ENCODE measurements at regions not wholly inside any gene's neighbourhood (a gene's known extent, or its start where the extent isn't known, plus 50 kb on each side); places are given as distances from the start of the nearest gene placed in this dataset.
"Not testable (repeated sequence)": the region's sequence is repeated elsewhere in the genome, so short reads cannot be mapped to it uniquely, and the experiment has no call there.

DNA sequence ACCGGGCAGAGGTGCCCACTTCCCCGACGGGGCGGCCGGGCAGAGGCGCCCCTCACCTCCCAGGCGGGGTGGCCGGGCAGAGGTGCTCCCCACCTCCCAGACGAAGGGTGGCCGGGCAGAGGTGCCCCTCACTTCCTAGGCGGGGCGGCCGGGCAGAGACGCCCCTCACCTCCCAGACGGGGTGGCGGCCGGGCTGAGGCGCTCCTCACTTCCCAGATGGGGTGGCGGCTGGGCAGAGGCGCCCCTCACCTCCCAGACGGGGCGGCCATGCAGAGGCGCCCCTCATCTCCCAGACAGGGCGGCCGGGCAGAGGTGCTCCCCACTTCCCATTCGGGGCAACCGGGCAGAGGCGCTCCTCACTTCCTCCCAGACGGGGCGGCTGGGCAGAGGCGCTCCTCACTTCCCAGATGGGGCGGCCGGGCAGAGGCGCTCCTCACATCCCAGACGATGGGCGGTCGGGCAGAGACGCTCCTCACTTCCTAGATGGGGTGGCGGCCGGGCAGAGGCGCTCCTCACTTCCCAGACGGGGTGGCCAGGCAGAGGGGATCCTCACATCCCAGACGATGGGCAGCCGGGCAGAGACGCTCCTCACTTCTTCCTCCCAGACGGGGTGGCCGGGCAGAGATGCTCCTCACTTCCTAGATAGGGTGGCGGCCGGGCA lies 142.3 kb upstream of the NTRK2 start:
- TF ChIP-seq EZH2 (IDR thresholded peaks at IDR 0.05); ZFX (IDR thresholded peaks at IDR 0.05); POLR2AphosphoS5 (IDR thresholded peaks at IDR 0.05; ENCODE audit: low read depth, low read length); POLR2A (IDR thresholded peaks at IDR 0.05; ENCODE audit: borderline replicate concordance, extremely low read depth, insufficient read depth, insufficient read length); EZH2phosphoT487 (IDR thresholded peaks at IDR 0.05; ENCODE audit: borderline replicate concordance); ZNF274 (IDR thresholded peaks at IDR 0.05; ENCODE audit: low read depth, low read length): not testable (repeated sequence)
- TF ChIP-seq, protein P1, sequence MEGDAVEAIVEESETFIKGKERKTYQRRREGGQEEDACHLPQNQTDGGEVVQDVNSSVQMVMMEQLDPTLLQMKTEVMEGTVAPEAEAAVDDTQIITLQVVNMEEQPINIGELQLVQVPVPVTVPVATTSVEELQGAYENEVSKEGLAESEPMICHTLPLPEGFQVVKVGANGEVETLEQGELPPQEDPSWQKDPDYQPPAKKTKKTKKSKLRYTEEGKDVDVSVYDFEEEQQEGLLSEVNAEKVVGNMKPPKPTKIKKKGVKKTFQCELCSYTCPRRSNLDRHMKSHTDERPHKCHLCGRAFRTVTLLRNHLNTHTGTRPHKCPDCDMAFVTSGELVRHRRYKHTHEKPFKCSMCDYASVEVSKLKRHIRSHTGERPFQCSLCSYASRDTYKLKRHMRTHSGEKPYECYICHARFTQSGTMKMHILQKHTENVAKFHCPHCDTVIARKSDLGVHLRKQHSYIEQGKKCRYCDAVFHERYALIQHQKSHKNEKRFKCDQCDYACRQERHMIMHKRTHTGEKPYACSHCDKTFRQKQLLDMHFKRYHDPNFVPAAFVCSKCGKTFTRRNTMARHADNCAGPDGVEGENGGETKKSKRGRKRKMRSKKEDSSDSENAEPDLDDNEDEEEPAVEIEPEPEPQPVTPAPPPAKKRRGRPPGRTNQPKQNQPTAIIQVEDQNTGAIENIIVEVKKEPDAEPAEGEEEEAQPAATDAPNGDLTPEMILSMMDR (IDR thresholded peaks at IDR 0.05 in 2 of 3, conservative IDR thresholded peaks at IDR 0.05 in 1 of 3; ENCODE audit: borderline replicate concordance in 1 of 3, insufficient read depth in 1 of 3, low read depth in 2 of 3, low read length in 2 of 3), result not testable (repeated sequence)
- TF ChIP-seq, protein P2, sequence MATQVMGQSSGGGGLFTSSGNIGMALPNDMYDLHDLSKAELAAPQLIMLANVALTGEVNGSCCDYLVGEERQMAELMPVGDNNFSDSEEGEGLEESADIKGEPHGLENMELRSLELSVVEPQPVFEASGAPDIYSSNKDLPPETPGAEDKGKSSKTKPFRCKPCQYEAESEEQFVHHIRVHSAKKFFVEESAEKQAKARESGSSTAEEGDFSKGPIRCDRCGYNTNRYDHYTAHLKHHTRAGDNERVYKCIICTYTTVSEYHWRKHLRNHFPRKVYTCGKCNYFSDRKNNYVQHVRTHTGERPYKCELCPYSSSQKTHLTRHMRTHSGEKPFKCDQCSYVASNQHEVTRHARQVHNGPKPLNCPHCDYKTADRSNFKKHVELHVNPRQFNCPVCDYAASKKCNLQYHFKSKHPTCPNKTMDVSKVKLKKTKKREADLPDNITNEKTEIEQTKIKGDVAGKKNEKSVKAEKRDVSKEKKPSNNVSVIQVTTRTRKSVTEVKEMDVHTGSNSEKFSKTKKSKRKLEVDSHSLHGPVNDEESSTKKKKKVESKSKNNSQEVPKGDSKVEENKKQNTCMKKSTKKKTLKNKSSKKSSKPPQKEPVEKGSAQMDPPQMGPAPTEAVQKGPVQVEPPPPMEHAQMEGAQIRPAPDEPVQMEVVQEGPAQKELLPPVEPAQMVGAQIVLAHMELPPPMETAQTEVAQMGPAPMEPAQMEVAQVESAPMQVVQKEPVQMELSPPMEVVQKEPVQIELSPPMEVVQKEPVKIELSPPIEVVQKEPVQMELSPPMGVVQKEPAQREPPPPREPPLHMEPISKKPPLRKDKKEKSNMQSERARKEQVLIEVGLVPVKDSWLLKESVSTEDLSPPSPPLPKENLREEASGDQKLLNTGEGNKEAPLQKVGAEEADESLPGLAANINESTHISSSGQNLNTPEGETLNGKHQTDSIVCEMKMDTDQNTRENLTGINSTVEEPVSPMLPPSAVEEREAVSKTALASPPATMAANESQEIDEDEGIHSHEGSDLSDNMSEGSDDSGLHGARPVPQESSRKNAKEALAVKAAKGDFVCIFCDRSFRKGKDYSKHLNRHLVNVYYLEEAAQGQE (IDR thresholded peaks at IDR 0.05; ENCODE audit: low read depth), result not testable (repeated sequence)
- TF ChIP-seq, protein P3, sequence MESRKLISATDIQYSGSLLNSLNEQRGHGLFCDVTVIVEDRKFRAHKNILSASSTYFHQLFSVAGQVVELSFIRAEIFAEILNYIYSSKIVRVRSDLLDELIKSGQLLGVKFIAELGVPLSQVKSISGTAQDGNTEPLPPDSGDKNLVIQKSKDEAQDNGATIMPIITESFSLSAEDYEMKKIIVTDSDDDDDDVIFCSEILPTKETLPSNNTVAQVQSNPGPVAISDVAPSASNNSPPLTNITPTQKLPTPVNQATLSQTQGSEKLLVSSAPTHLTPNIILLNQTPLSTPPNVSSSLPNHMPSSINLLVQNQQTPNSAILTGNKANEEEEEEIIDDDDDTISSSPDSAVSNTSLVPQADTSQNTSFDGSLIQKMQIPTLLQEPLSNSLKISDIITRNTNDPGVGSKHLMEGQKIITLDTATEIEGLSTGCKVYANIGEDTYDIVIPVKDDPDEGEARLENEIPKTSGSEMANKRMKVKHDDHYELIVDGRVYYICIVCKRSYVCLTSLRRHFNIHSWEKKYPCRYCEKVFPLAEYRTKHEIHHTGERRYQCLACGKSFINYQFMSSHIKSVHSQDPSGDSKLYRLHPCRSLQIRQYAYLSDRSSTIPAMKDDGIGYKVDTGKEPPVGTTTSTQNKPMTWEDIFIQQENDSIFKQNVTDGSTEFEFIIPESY (IDR thresholded peaks at IDR 0.05; ENCODE audit: extremely low read depth, insufficient replicate concordance, low read length), result not testable (repeated sequence)

Measured in HCT116 (cell line).